Stomach (tissue), 4 donors: ENCODE measurements at regions not wholly inside any gene's neighbourhood (a gene's known extent, or its start where the extent isn't known, plus 50 kb on each side); places are given as distances from the start of the nearest gene placed in this dataset.

Experiments used
- CTCF ChIP-seq, 7 experiments: fragments of 450-650 bp in 4 of 7; fragments of 200-600 bp in 3 of 7; sonication (generic) in 3 of 7; IDR thresholded peaks; one replicate each; pipeline ENCODE4 v1.5.1; 2016 to 2019; ENCODE audit warnings: antibody characterized with exemption in 7 of 7, control low read depth in 2 of 7, mild to moderate bottlenecking in 1 of 7
- EP300 ChIP-seq: sonication (generic); formaldehyde crosslinking; IDR thresholded peaks from one replicate; pipeline ENCODE4 v1.6.1; 2017; ENCODE audit warnings: antibody characterized with exemption

- TF ChIP-seq CTCF (IDR thresholded peaks at IDR 0.05) (no peak), EP300 (no peak)
Observed at GRCh38 chr2:82675186-82675585, 1783.9 kb downstream of the SUCLG1 start.
